ENCODE measurements at regions not wholly inside any gene's neighbourhood (a gene's known extent, or its start where the extent isn't known, plus 50 kb on each side); places are given as distances from the start of the nearest gene placed in this dataset.

GRCh38 chr6:21295506-21296240 is 297.9 kb upstream of the SOX4 start:
- Histone ChIP-seq H2AFZ (ENCODE audit: low read depth, low read length) (no peak overlapping the region), H3K4me3 (ENCODE audit: low read depth in 1 of 2, low read length in 2 of 2) (no peak overlapping the region), H3K9ac (ENCODE audit: low read depth, low read length) (no peak overlapping the region), H3K27me3 (ENCODE audit: insufficient read depth, low read length, poor library complexity) (no peaks in the 10 kb centered on the region), H3K79me2 (ENCODE audit: insufficient read depth, low read length) (no peaks in the 10 kb centered on the region), H3K9me3 (ENCODE audit: insufficient read depth, low read length, severe bottlenecking) (no peaks in the 10 kb centered on the region), H3K36me3 (ENCODE audit: insufficient read depth, low read length) (no peaks in the 10 kb centered on the region), H3K4me1 (ENCODE audit: insufficient read depth, low read length) (no peaks in the 10 kb centered on the region), H3K4me2 (ENCODE audit: insufficient read depth, low read length) (no peak overlapping the region), H3K27ac (ENCODE audit: low read length) (no peak overlapping the region), H4K20me1 (ENCODE audit: insufficient read depth, low read length) (no peaks in the 10 kb centered on the region)
- DNase-seq, result no peak
- TF ChIP-seq CTCF (IDR thresholded peaks at IDR 0.05; ENCODE audit: borderline replicate concordance, extremely low read depth, low read length, poor library complexity, severe bottlenecking) (no peak), EZH2 (IDR thresholded peaks at IDR 0.05; ENCODE audit: borderline replicate concordance, low read depth, low read length, severe bottlenecking) (no peak)
- ATAC-seq (ENCODE audit: insufficient read depth, low read depth), result no peak

GRCh38 chr6:21297665-21298064 is 295.9 kb upstream of the SOX4 start:
- Histone ChIP-seq H3K4me1 (ENCODE audit: insufficient read depth, low read length) (no peaks in the 10 kb centered on the region), H3K79me2 (ENCODE audit: insufficient read depth, low read length) (no peaks in the 10 kb centered on the region), H3K9ac (ENCODE audit: low read depth, low read length) (no peak overlapping the region), H4K20me1 (ENCODE audit: insufficient read depth, low read length) (no peaks in the 10 kb centered on the region), H3K27ac (ENCODE audit: low read length) (no peak overlapping the region), H3K36me3 (ENCODE audit: insufficient read depth, low read length) (no peaks in the 10 kb centered on the region), H3K27me3 (ENCODE audit: insufficient read depth, low read length, poor library complexity) (no peaks in the 10 kb centered on the region), H3K9me3 (ENCODE audit: insufficient read depth, low read length, severe bottlenecking) (no peaks in the 10 kb centered on the region), H3K4me2 (ENCODE audit: insufficient read depth, low read length) (no peak overlapping the region), H2AFZ (ENCODE audit: low read depth, low read length) (no peak overlapping the region), H3K4me3 (ENCODE audit: low read depth in 1 of 2, low read length in 2 of 2) (no peak overlapping the region)
- TF ChIP-seq CTCF (IDR thresholded peaks at IDR 0.05; ENCODE audit: borderline replicate concordance, extremely low read depth, low read length, poor library complexity, severe bottlenecking), result no peak
- TF ChIP-seq EZH2 (IDR thresholded peaks at IDR 0.05; ENCODE audit: borderline replicate concordance, low read depth, low read length, severe bottlenecking), result no peak
- no peak for ATAC-seq (ENCODE audit: insufficient read depth, low read depth)
- DNase-seq, result no peak

GRCh38 chr6:21299216-21299615 is 294.3 kb upstream of the SOX4 start:
- H3K9me3 ChIP-seq (ENCODE audit: insufficient read depth, low read length, severe bottlenecking), result no peaks in the 10 kb centered on the region
- no peaks in the 10 kb centered on the region for H3K27me3 ChIP-seq (ENCODE audit: insufficient read depth, low read length, poor library complexity)
- no peak overlapping the region for H3K4me3 ChIP-seq (ENCODE audit: low read depth in 1 of 2, low read length in 2 of 2)
- no peaks in the 10 kb centered on the region for H4K20me1 ChIP-seq (ENCODE audit: insufficient read depth, low read length)
- no peak overlapping the region for H2AFZ ChIP-seq (ENCODE audit: low read depth, low read length)
- H3K4me2 ChIP-seq (ENCODE audit: insufficient read depth, low read length), result no peak overlapping the region
- no peaks in the 10 kb centered on the region for H3K79me2 ChIP-seq (ENCODE audit: insufficient read depth, low read length)
- H3K9ac ChIP-seq (ENCODE audit: low read depth, low read length), result no peak overlapping the region
- H3K27ac ChIP-seq (ENCODE audit: low read length), result no peak overlapping the region
- no peak for DNase-seq
- no peak for TF ChIP-seq CTCF (IDR thresholded peaks at IDR 0.05; ENCODE audit: borderline replicate concordance, extremely low read depth, low read length, poor library complexity, severe bottlenecking)
- TF ChIP-seq EZH2 (IDR thresholded peaks at IDR 0.05; ENCODE audit: borderline replicate concordance, low read depth, low read length, severe bottlenecking), result no peak
- H3K36me3 ChIP-seq (ENCODE audit: insufficient read depth, low read length), result no peaks in the 10 kb centered on the region
- ATAC-seq (ENCODE audit: insufficient read depth, low read depth), result no peak
- no peaks in the 10 kb centered on the region for H3K4me1 ChIP-seq (ENCODE audit: insufficient read depth, low read length)

Measured in DND-41 (cell line).